VCaP (cell line): ENCODE measurements at regions not wholly inside any gene's neighbourhood (a gene's known extent, or its start where the extent isn't known, plus 50 kb on each side); places are given as distances from the start of the nearest gene placed in this dataset.

ENCODE experiments used
- H3K27ac ChIP-seq: fragments of 450-650 bp; 2 replicates; pipeline ENCODE4 v1.5.1; 2017
- TF ChIP-seq, protein P1 (sequence below): fragments of 450-650 bp; conservative IDR thresholded peaks from 2 replicates; pipeline ENCODE4 v1.5.1; 2017; ENCODE audit warnings: mild to moderate bottlenecking, moderate library complexity

DNA sequence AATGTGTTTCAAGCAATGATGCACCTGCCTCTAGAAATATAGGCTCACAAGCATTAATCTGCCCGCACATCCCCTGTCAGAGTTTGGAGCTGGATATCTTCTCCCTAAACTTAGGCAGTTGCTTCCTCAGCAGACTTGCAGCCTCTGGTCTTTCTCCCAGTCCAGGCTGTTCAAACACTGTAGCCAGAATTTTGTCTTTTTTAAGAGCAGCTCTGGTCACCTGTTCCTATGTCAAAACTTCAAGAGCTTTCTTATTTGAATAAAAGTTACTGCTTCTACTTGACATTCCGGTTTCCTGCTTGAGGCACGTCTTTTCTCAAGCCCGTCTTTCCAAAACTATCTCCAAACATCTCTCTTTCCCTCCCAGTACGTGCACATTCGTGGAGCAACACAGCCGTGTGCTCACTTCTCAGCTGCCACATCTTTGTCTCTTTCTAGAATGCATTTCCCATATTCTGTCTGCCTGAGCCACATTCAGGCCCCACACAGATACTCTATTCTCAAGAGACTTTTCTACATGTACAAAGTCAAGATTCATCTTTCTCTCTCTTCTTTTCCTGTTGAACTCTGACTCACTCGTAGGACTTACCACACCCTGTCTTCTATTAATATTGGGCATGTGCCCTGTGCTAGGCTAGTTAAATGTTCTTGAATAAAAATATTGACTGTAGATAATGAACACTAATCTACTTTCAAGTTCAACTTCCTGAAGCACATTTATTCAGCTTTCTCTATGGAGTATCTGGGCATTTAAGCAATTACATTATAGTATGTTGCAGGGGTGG is 307.7 kb upstream of the SOX2 start:
- no peak overlapping the region for H3K27ac ChIP-seq
- TF ChIP-seq, protein P1, sequence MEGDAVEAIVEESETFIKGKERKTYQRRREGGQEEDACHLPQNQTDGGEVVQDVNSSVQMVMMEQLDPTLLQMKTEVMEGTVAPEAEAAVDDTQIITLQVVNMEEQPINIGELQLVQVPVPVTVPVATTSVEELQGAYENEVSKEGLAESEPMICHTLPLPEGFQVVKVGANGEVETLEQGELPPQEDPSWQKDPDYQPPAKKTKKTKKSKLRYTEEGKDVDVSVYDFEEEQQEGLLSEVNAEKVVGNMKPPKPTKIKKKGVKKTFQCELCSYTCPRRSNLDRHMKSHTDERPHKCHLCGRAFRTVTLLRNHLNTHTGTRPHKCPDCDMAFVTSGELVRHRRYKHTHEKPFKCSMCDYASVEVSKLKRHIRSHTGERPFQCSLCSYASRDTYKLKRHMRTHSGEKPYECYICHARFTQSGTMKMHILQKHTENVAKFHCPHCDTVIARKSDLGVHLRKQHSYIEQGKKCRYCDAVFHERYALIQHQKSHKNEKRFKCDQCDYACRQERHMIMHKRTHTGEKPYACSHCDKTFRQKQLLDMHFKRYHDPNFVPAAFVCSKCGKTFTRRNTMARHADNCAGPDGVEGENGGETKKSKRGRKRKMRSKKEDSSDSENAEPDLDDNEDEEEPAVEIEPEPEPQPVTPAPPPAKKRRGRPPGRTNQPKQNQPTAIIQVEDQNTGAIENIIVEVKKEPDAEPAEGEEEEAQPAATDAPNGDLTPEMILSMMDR = no peak

DNA sequence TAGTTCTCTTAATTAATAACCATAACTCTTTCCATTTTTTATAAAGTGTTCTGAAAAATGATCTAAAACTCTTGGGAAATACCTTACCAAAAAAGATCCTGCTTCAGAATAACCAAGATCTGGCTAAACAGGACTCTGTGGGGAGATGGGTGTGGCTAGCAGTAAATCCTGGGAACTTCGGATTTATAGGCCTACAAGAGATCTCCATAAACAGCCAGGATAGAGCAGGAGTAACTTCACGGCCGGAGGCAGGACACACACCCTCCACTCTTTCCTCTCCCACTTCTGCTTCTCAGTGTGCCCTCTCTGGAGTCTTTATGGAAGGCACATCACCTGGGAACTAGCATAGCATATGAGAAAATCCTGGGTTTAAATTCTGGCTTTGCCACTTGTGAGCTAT is 309.4 kb upstream of the SOX2 start:
- TF ChIP-seq, protein P1 = no peak
- no peak overlapping the region for H3K27ac ChIP-seq

DNA sequence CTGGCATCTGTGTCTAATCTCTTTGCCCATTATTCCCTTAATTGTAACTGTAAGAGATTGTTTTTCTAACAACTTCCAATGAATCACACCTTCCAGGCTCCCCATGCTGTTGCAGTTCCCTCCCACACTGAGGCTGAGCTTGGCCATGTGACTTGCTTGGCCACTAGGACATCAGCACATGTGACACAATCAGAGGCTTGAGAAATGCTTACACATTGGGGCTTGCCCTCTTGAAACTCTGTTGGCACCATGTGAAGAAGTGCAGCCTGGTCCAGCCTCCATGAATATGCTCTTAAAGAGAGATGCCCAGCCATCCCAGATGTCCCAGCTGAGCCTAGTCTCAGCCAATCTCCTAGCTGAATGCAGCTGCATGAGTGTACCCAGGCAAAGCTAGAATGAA is 326.8 kb upstream of the SOX2 start:
- TF ChIP-seq, protein P1 = no peak
- no peak overlapping the region for H3K27ac ChIP-seq

DNA sequence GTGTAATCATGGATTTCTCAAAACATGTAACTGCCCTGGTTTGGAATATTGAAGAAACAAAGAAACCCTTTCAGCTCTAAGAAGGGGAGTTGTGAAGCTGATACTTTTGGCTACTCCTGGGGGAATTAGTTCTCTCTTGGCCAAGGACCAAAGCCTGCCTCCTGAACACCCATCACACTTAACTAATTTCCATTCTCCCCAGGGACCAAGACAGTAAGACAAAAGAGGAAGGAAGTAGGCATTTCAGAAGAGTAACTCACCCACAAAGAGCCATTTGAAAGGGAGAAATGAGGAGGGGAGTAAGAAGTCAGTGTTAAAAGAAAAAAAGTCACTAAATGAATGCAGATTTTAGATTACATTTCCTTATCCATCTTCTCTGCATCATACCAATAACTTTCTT is 328.0 kb upstream of the SOX2 start:
- TF ChIP-seq, protein P1 = no peak
- H3K27ac ChIP-seq = no peak overlapping the region

DNA sequence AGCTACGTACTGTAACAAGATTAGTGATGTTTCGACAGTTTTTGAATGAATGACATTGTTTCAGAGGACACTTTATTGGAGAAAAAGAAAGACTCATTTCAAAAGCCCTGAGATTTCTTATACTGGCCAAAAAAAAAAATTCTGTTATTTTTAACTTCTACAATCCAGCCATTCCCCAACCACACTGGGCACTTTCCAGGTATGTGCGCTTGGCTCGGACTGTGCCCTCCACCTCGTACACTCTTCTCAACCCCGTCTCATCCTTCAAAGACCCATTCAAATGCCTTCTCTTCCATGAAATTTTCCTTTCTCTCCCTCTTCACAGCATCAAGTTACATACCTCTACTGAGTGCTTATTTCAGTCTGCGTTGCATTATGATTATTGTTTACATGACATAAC is 328.5 kb upstream of the SOX2 start:
- TF ChIP-seq, protein P1 = no peak
- no peak overlapping the region for H3K27ac ChIP-seq

DNA sequence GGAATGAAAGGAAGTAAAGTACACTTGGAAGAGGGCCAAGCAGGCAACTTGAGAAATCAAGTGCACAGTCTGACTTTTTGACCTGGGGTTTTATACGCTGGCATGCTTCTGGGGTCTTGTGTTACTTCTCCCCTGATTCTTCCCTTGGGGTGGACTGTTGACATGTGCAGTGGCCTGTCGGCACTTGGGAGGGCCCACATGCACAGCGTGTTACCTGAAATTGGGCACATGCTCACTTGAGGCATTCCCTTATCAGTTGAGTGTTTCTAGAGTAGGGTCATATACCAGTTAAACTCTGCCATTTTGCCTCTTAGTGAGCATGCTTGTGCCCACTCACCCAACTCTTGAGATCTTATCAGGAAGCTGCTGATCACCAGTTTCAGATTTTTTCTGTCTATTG is 329.1 kb upstream of the SOX2 start:
- H3K27ac ChIP-seq = no peak overlapping the region
- TF ChIP-seq, protein P1 = no peak

DNA sequence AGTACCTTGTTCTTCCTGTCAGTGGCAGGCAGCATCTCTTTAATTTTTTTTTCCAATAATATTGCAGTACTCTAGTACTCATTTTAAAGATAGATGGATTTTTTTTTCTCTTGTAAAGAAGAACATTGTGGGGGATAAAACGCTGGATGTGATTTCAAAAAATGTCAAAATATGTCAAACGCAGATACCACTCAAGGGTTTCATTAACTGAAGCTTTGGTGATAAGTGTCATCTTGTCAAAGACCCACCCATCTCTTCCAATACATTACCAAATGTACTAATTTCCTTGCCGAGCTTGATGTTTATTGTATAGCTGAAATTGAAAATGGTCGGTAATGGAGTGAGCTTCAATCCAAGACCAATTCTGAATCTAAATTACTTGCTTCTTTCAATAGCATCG is 332.4 kb upstream of the SOX2 start:
- TF ChIP-seq, protein P1 = no peak
- H3K27ac ChIP-seq = no peak overlapping the region
